ENCODE measurements at regions not wholly inside any gene's neighbourhood (a gene's known extent, or its start where the extent isn't known, plus 50 kb on each side); places are given as distances from the start of the nearest gene placed in this dataset.
"Not testable (repeated sequence)": the region's sequence is repeated elsewhere in the genome, so short reads cannot be mapped to it uniquely, and the experiment has no call there.

GRCh38 chr5:72600391-72600981, 93.3 kb upstream of the ZNF366 start:
- CTCF ChIA-PET = no interaction called here
- POLR2A ChIA-PET = no interaction called here

DNA sequence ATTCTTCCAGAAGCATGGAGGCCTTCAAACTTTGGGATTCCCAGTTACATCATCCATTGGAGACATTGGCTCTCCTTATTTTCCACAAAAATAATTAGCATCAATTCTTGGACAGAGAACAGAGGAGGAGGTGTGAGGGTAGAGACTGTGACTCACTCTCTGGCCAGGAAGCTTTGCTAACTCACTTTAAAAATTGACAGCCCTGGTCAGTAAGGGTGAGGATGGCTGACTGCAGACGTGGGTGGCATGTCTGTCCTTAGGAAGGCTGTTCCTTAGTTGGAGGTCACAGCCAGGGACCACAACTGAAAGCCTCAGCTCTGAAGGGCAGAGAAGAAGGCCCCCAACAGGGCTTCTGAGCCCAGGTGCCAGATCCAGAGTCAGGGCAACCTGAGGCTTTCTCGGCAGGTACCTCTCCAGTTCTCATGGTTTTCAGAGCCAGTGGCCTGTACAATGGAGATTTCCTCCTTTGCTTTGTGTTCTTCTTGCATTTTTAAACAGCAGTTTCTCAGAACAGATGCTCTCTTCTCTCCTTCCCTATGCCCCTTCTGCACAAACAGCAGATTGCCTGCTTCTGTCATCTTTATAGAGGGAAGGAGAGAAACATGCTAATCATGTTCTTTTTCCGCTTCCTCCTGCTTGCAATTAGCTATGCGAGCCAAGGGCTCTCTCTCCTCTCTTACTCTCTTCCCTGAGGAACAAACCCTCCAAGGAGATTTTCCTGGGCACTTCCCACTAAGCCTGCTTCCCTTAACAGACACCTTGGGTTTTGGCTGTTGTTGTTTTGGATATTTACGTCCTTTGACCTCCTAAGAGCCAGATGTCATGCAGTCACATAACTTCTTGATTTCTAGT, 92.5 kb upstream of the ZNF366 start:
- CTCF ChIA-PET = no interaction called here
- POLR2A ChIA-PET = no interaction called here

DNA sequence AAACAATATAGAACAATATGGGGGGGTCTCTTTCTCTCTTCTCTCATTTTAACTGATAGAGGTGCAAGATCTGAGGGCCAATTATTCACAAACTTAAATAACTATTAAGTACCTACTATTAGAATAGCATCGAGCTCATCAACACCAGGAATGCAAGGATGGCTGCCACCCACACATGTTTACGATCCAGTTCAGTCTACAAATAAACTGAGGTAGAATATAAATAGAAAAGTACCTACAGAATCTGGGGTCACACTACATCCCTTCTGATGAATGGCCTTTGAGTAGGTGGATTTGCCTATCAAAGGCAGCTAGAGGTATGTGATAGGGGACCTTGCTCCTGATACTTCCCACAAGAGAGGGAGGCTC, 91.8 kb upstream of the ZNF366 start:
- CTCF ChIA-PET = no interaction called here
- POLR2A ChIA-PET = no interaction called here

- CTCF ChIA-PET = no interaction called here
- POLR2A ChIA-PET = no interaction called here
Measured at GRCh38 chr5:72598401-72599064, 91.3 kb upstream of the ZNF366 start.

- ChIA-PET POLR2A (no interaction called here), CTCF (no interaction called here)
Measured at GRCh38 chr5:72597456-72597948, 90.3 kb upstream of the ZNF366 start.

- CTCF ChIA-PET = no interaction called here
- POLR2A ChIA-PET = no interaction called here
Measured at GRCh38 chr5:72596956-72597355, 89.7 kb upstream of the ZNF366 start.

- CTCF ChIA-PET = no interaction called here
- POLR2A ChIA-PET = no interaction called here
Measured at GRCh38 chr5:72588640-72589039, 81.4 kb upstream of the ZNF366 start.

DNA sequence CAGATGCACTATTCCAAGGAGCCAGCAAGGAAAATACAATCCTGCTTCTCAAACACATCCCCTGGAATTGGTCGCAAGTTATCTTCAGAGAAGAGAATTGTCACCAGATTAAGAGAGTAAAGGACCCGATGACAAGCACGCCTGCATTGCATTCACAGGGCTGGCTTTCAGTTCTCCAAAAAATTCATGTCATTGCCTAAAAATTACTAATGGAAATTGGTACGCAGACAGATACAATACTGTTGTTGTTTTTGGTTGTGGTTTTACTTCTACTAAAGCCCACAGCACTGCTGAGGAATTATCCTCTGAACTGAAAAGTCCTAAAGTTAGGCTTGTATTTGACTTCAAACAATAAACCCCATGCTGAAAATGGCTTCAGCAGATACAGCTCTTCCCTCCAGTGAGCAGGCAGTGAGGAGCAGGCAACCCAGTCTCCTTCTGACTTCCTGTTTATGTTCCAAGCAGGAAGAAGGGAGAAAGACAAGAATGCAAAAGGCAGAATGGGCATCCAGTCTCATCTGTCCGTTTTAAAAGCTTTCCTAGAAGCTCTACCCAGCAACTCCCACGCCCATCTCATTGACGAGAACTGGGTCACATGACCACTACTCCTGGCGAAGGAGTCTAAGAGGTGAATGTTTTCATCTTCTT, 80.6 kb upstream of the ZNF366 start:
- POLR2A ChIA-PET = no interaction called here
- CTCF ChIA-PET = no interaction called here

DNA sequence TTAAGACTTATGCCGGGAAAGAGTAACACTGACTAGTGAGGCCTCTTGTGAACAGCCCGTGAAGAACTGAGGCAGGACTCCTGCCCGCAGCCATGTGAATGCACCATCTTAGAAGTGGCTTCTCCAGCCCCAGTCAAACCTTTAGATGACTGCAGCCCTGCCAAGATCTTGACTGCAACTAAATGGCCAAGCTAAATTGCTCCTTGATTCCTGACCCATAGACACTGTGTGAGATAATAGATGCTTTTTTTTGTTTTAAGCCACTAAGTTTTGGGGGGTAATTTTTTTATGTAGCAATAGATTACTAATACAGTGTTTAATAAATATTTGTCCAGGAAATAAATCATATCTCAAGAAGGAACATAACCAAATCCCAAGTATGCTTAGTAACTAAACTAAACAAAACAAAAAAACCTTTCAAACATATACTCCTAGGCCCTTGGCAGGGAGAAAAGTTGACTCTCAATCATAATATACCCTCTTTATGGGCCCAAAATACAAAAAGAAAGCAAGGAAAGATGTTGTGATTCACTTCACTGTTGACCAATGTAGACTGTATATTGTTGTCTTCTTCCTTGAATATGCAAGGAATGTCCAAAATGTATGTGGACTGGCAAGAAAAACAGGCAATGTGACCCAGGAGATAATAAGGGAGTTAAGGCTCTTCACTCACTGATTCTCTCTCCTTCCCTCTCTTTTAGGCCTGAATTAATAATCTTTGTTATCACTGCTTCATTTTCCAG, 79.7 kb upstream of the ZNF366 start:
- ChIA-PET CTCF (no interaction called here), POLR2A (no interaction called here)

DNA sequence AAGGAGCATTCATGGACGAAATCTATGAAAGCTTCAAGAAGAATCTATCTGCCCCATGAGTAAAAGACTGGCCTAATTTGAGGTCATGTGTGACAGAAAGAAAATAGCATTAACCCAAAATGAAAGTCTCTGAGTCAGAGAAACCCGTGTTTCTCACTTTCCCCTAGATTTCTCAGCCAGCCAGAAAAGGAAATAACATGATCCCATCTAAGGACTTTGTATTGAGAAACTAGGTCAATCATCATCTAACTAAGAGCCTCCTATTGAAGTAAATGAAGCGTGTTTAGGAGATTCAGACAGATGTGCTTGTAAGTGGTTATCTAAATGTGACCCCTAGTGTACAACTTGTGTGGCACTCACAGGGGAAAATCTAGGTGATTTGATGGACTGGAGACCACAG, 77.3 kb upstream of the ZNF366 start:
- POLR2A ChIA-PET = no interaction called here
- CTCF ChIA-PET = no interaction called here

DNA sequence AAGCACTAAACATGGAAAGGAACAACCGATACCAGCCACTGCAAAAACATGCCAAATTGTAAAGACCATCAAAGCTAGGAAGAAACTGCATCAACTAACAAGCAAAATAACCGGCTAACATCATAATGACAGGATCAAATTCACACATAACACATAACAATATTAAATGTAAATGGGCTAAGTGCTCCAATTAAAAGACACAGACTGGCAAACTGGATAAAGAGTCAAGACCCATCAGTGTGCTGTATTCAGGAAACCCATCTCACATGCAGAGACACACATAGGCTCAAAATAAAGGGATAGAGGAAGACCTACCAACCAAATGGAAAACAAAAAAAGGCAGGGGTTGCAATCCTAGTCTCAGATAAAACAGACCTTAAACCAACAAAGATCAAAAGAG, 72.1 kb upstream of the ZNF366 start:
- POLR2A ChIA-PET, CTCF ChIA-PET: not testable (repeated sequence)

DNA sequence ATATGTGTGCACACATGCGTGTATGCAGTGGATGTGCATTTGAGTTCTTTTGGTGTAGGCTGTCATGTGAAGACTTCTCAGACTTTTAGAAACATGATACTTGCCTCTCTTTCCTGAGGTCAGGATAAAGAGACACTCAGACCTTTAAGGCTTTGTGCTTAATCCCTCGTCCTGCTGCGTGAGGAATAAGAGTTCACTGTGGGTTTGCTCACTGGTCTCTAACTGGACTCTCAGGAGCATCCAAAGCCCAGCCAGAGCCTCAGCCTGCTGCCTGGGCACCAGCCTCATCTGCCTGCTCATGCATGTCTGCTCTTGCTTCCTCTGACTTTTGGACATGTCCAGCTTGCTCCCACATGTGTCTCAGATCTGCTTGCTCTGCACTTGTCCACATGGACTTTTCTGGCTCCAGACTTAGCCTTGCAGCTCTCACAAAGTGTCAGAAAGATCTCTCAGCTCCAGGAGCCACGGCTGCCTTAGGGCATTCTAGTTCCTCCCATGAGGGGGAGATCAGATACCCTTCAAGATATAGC, 65.1 kb upstream of the ZNF366 start:
- ChIA-PET CTCF (no interaction called here), POLR2A (no interaction called here)

DNA sequence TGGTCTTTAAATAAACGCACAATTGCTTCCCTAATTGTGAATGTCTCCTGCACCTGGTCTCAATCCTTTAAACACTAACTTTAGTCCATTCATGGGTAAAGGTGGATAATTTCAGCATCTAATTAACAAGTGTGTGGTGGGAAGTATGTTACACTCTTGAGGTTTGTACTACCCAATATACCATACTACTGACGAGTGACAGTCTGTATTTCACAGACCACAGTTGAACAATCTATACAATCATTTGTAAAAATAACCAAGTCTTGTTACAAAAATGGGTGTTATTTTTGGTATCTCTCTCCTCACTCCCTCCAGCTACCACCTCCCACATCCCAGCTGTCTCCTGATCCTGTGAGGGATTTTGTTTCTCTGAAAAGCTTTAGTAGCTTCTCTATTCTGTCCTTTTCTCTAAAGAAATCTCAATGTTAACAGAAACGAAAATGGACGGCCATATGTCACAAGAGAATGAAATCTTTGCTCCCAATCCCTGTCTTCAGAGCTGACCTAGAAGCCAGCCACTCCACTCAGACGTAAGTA, 62.3 kb upstream of the ZNF366 start:
- POLR2A ChIA-PET = no interaction called here

GRCh38 chr5:72566746-72567145, 59.5 kb upstream of the ZNF366 start:
- CTCF ChIA-PET = no interaction called here
- POLR2A ChIA-PET = no interaction called here

More for the DNA sequence above, 62.3 kb upstream of the ZNF366 start:
- CTCF ChIA-PET = no interaction called here

DNA sequence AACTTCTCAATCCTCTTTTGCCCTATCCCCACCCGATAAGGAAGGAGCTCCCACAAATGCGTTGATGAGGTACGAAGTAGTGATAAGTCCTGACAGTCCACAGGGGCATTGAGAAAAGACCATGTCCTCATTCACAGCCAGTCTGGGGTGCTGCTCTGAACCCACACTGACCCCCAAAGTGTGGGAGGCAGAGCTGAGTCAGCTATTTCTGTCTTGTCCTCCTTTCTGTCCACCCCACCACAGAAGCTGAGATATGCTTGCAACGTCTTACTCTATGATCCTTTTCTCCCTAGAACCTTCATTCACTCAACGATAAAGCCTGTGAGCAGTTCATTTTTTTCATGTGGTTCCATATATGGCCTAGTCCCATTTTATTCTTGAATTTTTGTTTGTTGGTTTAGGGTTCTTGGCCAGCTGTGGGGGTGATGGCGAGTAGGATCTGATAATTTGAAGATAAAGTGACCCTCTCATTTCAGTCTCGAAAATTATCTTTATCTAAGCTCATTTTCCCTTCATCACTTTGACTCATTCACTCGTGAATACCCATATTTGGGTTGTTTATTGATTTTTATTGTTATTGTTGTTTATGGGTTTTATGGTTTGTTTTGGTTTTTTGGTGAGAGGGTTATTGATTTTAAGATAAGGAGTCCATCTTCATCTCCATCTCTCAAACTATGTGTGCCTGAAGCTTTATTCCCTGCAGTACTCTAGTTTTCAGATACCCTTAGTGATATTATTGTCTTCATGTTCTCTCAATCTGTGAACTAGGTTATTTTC, 58.5 kb upstream of the ZNF366 start:
- POLR2A ChIA-PET = no interaction called here
- CTCF ChIA-PET = interaction anchor here (0.5 kb wide), 1 partner anchor 156 kb away, joined by 3 read pairs; no protein-coding TSS in a partner anchor

- POLR2A ChIA-PET = no interaction called here
- CTCF ChIA-PET = no interaction called here
Measured at GRCh38 chr5:72562717-72563116, 55.5 kb upstream of the ZNF366 start.

- POLR2A ChIA-PET = no interaction called here
- CTCF ChIA-PET = interaction anchor here (0.6 kb wide), 1 partner anchor 21 kb away, joined by 3 read pairs; no protein-coding TSS in a partner anchor
Measured at GRCh38 chr5:72561148-72561972, 54.1 kb upstream of the ZNF366 start.
